ENCODE measurements at regions not wholly inside any gene's neighbourhood (a gene's known extent, or its start where the extent isn't known, plus 50 kb on each side); places are given as distances from the start of the nearest gene placed in this dataset.

DNA sequence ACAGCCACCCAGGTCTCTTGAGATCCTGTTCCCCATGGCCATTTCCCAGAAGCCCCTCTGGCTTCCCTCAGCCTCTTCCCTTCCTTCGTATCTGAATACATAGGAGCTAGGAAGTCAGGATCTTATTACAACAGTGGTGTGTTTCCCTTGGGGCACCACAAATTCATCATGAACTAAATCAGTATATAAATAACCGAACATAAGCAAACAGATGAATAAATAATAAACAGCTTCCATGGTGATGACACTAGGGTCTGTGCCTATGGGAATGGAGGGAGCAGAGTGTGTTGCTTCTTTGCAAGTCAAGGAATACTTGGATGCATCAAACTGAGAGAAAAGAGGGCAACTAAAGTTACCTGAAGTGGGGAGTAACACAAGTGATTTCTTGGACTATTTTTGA lies 527.6 kb downstream of the LMO7 start:
- intact Hi-C loops (cut with DNase I; ENCODE audit: low total_unique reads): no loop called here
- H3K4me3 ChIP-seq: no peak overlapping the region
- H3K27ac ChIP-seq: no peak overlapping the region
- DNase-seq: no peak
- H3K27me3 ChIP-seq: no peaks in the 10 kb centered on the region
- TF ChIP-seq POLR2A (IDR thresholded peaks at IDR 0.05): no peak
- TF ChIP-seq, protein P1, sequence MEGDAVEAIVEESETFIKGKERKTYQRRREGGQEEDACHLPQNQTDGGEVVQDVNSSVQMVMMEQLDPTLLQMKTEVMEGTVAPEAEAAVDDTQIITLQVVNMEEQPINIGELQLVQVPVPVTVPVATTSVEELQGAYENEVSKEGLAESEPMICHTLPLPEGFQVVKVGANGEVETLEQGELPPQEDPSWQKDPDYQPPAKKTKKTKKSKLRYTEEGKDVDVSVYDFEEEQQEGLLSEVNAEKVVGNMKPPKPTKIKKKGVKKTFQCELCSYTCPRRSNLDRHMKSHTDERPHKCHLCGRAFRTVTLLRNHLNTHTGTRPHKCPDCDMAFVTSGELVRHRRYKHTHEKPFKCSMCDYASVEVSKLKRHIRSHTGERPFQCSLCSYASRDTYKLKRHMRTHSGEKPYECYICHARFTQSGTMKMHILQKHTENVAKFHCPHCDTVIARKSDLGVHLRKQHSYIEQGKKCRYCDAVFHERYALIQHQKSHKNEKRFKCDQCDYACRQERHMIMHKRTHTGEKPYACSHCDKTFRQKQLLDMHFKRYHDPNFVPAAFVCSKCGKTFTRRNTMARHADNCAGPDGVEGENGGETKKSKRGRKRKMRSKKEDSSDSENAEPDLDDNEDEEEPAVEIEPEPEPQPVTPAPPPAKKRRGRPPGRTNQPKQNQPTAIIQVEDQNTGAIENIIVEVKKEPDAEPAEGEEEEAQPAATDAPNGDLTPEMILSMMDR (IDR thresholded peaks at IDR 0.05): no peak
- no peaks in the 10 kb centered on the region for H3K36me3 ChIP-seq
- no peaks in the 10 kb centered on the region for H3K9me3 ChIP-seq
- no peaks in the 10 kb centered on the region for H3K4me1 ChIP-seq

DNA sequence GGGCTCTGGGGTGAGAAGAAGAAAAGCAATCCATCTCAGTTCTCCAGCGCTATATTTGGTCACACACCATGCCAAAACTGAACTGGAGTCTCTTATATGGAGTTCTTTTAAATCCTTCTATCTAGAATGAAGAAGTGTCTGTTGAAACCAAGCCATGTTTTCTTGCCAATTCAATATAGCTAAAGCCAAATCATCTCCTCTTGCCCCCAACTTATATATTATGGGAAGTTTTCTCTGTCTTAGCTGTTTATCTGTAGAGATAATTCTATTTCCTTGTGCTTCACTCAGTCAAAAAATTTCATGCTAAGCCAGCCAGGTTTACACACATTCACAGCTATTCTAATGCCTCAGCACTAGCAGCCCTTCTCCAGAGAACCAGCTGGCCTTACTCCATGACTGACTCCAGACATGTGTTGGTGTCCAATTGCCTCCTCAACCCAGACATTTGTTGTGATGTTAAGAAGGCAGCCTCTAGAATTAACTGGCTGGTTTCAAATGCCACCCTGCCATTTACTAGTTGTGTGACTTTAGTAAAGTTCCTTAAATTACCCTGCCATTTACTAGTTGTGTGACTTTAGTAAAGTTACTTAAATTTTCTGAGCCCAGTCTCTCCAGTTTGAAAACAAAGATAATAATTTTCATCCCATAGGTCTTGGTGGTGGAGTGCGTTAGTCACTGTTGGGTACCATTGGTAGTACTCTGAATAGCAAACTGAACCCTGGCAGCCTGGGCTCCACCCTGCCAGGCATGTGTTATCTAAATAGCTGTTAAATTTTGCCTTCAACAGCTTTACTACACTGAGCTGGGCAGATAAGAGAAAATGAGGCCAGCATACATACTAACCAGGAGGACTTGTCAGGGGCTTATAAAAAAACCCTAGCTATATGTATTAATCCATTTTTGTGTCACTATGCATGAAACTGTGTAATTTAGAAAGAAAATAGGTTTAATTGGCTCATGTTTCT lies 525.1 kb downstream of the LMO7 start:
- H3K27ac ChIP-seq: no peak overlapping the region
- DNase-seq: no peak
- no peaks in the 10 kb centered on the region for H3K9me3 ChIP-seq
- H3K36me3 ChIP-seq: no peaks in the 10 kb centered on the region
- no peaks in the 10 kb centered on the region for H3K4me1 ChIP-seq
- no peaks in the 10 kb centered on the region for H3K27me3 ChIP-seq
- TF ChIP-seq, protein P1 (IDR thresholded peaks at IDR 0.05): no peak
- TF ChIP-seq POLR2A (IDR thresholded peaks at IDR 0.05): no peak
- intact Hi-C loops (cut with DNase I; ENCODE audit: low total_unique reads): no loop called here
- H3K4me3 ChIP-seq: no peak overlapping the region

DNA sequence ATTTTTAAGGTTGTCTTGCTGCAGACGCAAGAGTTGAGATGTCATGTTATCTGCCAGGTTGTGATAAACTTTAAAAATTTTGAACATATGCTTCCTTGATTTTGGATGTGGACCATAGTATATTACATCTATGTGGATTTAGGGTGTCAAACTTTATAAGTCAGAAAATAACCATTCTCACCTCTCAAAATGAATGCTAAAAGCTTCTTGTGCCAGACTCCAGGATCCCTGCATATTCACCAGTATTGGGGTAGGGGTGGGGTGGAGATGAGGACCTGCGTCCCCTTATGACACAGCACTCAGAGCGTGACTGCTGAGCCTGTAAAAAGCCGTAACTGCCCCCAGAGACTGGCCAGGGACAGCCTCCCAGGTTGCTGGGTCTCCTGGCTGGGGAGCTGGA lies 524.4 kb downstream of the LMO7 start:
- Histone ChIP-seq H3K36me3 (no peaks in the 10 kb centered on the region), H3K9me3 (no peaks in the 10 kb centered on the region), H3K27ac (no peak overlapping the region), H3K27me3 (no peaks in the 10 kb centered on the region), H3K4me3 (no peak overlapping the region), H3K4me1 (no peaks in the 10 kb centered on the region)
- intact Hi-C loops (cut with DNase I; ENCODE audit: low total_unique reads): no loop called here
- no peak for DNase-seq
- TF ChIP-seq, protein P1 (IDR thresholded peaks at IDR 0.05): no peak
- no peak for TF ChIP-seq POLR2A (IDR thresholded peaks at IDR 0.05)

DNA sequence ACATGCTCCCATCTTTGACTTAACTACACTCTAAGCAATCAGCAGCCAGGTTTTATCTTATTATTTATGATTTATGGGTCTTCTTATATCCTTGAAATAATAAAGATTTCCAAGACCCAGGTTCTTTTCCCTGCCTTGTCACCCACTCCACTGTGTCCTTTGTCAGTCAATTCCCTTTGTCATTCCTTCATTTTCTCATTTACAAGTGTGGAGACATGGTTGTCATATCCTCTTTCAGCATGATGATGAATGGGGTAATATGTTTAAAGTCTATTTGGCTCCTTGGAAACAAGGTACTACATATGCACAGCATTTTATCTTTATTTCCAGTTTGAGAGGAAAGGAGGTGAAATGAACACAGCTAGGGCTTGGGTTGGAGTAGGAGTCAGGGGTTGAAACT lies 521.8 kb downstream of the LMO7 start:
- Histone ChIP-seq H3K4me1 (no peaks in the 10 kb centered on the region), H3K27me3 (no peaks in the 10 kb centered on the region), H3K4me3 (no peak overlapping the region), H3K9me3 (no peaks in the 10 kb centered on the region), H3K36me3 (no peaks in the 10 kb centered on the region), H3K27ac (no peak overlapping the region)
- intact Hi-C loops (cut with DNase I; ENCODE audit: low total_unique reads): no loop called here
- TF ChIP-seq POLR2A (IDR thresholded peaks at IDR 0.05): no peak
- TF ChIP-seq, protein P1 (IDR thresholded peaks at IDR 0.05): no peak
- DNase-seq: no peak

DNA sequence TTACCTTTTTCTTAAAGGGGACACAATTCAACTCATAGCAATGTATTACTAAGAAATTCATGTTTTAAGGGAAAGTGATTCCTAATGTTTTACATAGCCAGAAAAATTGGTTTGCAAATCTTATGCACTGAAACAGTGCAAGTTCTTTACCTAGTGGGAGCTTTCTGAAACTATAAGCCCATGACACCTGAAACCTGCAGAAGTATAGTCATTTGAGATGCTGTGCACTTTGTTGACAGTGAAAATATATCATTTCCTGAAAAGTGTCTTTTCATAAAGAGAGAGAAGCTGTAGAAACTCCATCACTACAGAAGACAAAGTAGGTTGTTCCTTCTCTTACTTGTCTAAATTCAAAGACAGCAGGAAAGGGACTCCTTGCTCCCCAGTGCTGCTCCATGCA lies 517.1 kb downstream of the LMO7 start:
- intact Hi-C loops (cut with DNase I; ENCODE audit: low total_unique reads): no loop called here
- Histone ChIP-seq H3K27me3 (no peaks in the 10 kb centered on the region), H3K27ac (no peak overlapping the region), H3K4me1 (no peaks in the 10 kb centered on the region), H3K36me3 (no peaks in the 10 kb centered on the region), H3K9me3 (no peaks in the 10 kb centered on the region), H3K4me3 (no peak overlapping the region)
- TF ChIP-seq POLR2A (IDR thresholded peaks at IDR 0.05): no peak
- TF ChIP-seq, protein P1 (IDR thresholded peaks at IDR 0.05): no peak
- no peak for DNase-seq
